HK-2 (cell line): ENCODE measurements at regions not wholly inside any gene's neighbourhood (a gene's known extent, or its start where the extent isn't known, plus 50 kb on each side); places are given as distances from the start of the nearest gene placed in this dataset.

Experiments
- DNase-seq: peaks from one replicate; pipeline ENCODE4 v3.0.0-alpha.2; 2018; ENCODE audit not compliant: unreplicated experiment

DNA sequence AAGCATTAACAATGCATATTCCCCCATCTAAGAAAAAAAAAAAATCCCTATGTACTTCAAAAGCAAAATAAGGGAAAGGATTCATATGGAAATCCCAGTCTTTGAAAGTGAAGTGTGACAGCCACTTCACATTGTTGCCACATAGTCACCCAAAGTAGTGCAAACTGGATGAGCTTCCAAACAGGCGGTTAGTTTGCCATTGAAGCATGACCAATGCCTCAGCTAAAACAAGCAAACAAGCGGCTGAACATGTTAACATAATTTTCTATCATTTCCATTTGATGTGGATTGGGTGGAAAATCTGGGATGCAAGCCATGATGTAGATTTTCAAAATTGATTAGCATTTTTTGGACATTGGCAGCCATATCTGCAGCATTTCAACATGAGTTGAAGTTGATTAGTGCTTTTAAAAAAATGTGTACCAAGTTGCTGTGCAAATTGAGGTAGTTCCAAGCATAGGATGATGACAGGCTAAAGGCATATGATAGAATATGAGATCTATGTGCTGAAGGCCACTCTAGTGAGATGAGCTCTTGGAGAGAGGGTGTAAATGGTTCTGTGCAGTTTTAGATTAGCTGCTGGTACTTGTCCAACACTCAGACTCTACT is 405.2 kb downstream of the NR2F2 start:
- no peak for DNase-seq

- no peak for DNase-seq
Measured at GRCh38 chr15:96736384-96736783, 405.9 kb downstream of the NR2F2 start.

- no peak for DNase-seq
Measured at GRCh38 chr15:96737408-96737807, 406.9 kb downstream of the NR2F2 start.

GRCh38 chr15:96746665-96747064 is 416.2 kb downstream of the NR2F2 start:
- no peak for DNase-seq

- no peak for DNase-seq
Measured at GRCh38 chr15:96747291-96747690, 416.8 kb downstream of the NR2F2 start.

DNA sequence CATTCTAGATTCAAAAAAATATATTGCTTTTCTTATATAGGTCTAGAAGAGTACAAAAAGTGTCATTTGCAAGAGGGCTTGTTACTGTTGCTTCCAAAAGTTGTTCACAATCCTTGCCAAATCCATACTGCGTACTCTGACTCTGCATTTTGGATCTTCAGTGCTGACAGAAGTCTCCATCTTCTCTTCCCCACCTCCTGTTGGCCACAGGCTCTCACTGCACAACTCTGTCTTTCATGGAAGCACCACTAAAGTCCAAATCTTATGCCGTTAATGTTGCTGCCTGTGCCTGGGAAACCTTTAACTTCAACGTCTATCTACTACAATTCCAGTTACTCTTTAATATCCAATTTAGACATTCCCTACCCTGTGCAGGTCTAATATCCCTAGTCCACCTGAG is 419.9 kb downstream of the NR2F2 start:
- DNase-seq, result no peak

GRCh38 chr15:96756146-96756545 is 425.6 kb downstream of the NR2F2 start:
- DNase-seq, result no peak

GRCh38 chr15:96756656-96757055 is 426.2 kb downstream of the NR2F2 start:
- no peak for DNase-seq

- no peak for DNase-seq
Measured at GRCh38 chr15:96762566-96762965, 432.1 kb downstream of the NR2F2 start.

DNA sequence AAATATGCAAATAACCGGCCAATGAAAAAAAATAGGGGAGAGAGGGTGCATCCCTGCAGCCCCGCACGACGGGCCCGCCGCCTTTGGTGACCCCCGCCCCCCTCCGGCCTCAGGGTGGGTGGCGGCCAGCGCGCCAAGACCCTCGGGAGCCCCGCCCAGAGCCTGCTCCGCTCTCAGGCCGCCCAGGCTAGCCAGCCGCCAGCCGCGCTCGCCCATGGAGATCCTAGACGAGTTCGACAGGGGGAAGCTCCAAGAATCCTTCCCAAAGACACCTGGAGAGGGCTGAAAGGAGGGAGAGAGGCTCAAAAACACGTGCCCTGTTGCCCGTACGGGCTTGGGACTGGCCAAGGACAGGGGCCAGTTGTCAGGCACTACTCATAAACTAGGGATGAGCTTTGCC is 434.0 kb downstream of the NR2F2 start:
- DNase-seq, result no peak

DNA sequence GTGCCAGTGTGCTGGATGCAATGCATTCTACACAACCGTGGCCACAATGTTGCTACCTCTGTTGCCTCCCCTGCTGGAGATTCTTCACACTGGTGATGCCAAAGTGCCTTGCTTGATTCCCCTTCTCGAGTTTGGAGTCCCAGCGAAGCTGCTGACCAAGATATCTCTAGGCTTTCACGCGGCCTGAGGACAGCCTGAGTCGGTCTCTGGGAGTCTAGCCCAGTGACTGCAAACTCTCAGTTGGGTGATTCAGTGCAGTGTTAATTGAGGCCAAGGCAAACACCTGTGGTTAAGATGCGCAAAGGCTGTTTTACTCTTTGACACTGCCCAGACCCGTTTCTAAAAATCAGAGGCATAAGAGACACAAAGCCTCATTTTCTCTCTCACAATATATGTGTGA is 434.4 kb downstream of the NR2F2 start:
- DNase-seq, result no peak

- DNase-seq, result no peak
Measured at GRCh38 chr15:96766366-96766765, 435.9 kb downstream of the NR2F2 start.

DNA sequence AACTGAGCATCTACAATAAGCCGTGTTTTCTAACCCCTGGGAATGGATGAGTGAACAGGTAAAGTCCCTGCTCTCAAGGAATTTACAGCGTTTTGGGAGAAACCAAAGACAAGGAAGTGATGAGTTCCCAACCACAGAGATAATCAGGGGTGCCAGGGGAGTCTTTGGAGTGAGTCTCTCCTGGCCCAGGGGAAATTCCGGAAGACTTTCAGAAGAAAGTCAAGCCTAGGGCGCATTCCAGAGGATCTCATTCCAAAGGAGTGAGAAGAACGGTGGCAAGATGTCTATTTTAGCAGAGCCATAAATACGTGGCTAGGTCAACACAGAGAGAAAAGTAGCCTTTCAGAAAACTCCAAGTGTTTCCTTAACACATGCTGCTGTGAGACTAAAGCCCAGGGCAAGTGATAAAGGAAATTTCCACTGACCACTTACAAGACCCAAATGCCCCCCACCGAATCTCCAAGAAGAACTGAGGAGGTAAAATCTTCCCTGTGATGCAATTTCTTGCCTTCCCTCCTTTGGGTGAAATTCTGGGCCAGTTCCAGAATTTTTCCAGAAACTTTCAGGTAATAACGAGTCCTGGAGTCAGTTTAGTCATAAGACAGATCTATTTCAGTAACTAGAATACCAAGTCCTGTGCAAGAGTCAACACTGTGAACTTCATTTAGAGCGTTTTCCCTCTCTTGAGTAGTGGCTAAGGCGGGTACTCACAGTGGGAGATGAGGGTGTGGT is 437.4 kb downstream of the NR2F2 start:
- peak; percentile 52 for DNase-seq

- peak; percentile 1 for DNase-seq
Measured at GRCh38 chr15:96768435-96768789, 437.9 kb downstream of the NR2F2 start.

DNA sequence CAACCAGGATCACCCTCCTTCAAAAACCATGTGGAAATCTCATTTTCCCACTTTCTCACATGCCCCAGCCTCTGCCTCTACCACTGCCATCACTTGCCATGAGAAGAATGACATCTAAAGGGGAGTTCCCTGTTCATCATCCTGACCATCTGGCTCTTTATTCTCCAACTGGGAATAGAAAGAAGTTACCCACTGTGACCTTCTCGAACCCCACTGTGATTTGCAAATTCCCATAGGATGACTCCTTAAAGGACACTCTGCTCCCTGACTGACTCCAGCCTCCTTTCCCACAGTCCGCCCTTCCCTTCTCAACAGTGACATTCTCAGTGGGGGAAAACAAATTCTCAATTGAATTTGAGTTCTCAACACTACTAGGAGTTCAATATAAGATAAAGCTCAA is 440.5 kb downstream of the NR2F2 start:
- no peak for DNase-seq

GRCh38 chr15:96774216-96774615 is 443.7 kb downstream of the NR2F2 start:
- no peak for DNase-seq

DNA sequence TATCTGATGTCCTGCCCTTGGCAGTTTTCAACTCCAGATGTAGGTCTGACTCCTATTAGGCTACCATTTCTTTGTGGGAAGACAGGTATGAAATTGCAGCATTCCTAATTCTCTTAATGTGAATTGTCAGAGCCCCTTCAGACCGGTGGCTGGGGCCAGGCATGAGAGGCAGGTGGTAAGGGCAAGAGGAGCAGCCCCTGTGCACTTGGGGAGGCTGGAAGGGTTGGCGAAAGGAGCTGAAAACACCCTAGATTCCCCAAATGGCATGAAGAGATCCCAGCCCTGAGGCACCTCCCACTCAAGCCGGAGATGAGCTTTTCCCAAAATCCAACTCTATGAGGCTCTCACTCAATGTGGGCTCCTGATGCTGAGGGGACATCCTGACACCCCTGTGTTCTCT is 453.2 kb downstream of the NR2F2 start:
- no peak for DNase-seq

DNA sequence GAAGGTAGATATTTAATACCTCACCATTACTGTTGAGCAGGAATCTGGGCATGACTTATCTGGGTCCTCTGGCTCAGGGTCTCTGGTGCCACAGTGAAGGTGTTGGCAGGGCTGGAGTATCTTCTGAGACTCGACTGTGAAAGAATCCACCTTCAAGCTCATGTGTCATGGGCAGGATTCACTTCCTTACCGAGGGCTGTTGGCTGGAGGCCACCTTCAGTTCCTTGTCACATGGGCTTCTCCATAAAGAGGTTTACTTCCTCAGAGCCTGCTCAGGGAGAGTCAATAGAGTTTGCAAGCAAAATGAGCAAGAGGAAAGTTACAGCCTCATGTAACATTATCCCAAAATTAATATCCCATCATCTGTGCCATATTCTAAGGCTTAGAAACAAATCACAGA is 459.5 kb downstream of the NR2F2 start:
- no peak for DNase-seq

DNA sequence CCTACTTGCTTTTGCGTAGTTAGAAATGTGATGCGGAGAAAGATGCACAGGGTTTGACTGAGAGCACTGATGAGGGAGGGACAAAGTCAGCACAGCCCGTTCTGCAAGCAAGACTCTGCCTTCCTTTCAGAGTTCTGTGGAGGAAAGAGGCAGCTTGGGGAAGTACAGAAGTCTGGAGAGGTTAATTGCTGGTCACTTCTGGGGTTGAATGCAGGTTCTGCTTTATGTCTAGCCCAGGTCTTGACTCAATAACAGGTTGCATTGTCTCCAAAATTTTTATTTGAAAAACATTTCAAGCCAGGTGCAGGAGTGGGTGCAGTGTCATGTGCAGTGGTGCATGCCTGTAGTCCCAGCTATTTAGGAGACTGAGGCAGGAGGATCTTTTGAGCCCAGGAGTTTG is 461.7 kb downstream of the NR2F2 start:
- no peak for DNase-seq

GRCh38 chr15:96796841-96797240 is 466.3 kb downstream of the NR2F2 start:
- no peak for DNase-seq

- no peak for DNase-seq
Measured at GRCh38 chr15:96801576-96802150, 471.2 kb downstream of the NR2F2 start.

- DNase-seq, result no peak
Measured at GRCh38 chr15:96802611-96803255, 472.2 kb downstream of the NR2F2 start.

DNA sequence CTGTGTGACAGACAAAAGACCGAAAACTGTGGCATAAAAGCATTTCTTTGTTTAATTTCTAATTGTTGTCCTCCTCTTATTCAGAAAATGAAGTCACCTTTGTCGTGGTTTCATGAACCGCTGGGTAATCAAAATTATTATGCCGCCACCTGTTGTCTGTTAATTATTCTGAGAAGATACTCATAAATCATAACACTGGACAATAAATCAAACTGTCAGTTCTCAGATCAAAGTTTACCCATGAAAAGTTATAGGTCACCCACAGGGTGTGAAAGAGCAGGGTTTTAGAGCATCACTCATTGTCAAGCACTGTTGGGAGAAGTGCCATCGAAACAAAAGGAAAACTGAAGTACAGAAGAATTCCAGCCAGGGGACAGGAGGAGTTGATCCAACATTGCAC is 474.3 kb downstream of the NR2F2 start:
- no peak for DNase-seq
